HG03457 (cell line): ENCODE measurements at regions not wholly inside any gene's neighbourhood (a gene's known extent, or its start where the extent isn't known, plus 50 kb on each side); places are given as distances from the start of the nearest gene placed in this dataset.

Source experiments
- ATAC-seq: cut with Tn5 transposase; IDR thresholded peaks from one replicate; pipeline ENCODE4 v1.9.1; 2021; ENCODE audit warnings: moderate number of reproducible peaks; ENCODE audit not compliant: unreplicated experiment

DNA sequence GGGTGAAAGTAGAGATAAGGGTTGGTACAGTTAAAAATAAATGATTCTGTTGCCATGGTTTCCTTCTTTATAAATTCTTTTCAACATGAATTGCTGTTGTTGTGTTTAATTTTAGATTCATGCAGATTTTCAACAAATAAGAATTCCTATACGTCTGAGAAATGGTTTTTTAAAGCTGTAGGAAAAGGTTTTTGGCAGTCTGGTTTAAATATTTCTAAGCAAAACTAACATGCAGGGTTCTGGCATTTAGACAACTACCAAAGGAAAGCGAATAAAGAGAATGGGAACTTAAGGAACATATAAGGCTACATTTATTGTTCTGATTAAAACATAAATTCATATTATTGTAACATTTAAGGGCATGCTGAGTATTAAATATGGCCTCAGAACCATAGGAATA lies 203.0 kb upstream of the MIR17HG start:
- no peak for ATAC-seq

DNA sequence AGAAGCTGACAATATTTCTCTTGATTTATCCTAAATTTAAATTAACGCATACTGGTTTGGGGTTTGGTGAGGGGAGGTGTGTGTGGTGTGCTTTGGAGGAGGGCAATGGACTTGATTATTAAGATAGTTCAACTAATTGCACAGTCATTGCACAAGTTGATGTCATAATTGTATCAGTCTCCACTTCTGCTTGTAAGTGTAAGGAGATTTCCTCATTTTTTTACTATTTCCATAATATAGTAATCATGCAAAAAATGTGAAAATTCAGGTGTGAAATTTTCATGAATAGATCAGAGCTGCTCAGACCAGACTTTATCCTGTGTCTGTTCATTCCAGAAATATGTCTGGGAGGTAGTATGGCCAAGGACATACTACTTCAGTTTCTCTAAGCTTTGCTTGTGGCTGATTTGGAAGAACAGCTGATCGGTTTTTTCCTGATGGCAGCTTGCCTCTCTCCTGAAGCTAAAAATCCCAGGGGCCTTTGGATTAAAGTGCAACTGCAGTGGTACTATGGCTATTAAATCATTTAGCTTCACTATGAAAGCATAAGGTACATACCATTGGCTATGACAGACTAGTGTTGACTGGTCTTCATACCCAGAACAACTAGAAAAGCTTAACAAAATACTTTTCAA lies 201.8 kb upstream of the MIR17HG start:
- ATAC-seq = no peak

DNA sequence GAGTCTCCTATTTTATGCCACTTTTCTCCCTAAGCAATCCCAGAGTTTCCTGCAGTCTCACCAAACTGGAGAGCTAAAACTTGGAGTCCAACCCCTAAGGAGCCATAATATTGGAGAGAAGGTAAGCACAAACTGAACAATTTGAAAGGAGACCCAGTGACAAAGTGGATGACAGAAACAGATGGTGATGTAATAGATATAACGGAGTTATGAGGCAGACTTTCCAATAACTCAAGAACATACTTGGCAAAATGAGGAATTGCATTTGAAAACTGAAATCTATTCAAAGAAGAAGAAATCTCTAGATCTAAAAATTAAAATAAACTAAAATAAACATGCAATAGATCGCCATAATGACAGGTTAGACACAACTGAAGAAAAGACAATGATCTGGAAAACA lies 200.9 kb upstream of the MIR17HG start:
- ATAC-seq = no peak

- ATAC-seq = no peak
These were observed 199.4 kb upstream of the MIR17HG start for GRCh38 chr13:91148098-91148497.

DNA sequence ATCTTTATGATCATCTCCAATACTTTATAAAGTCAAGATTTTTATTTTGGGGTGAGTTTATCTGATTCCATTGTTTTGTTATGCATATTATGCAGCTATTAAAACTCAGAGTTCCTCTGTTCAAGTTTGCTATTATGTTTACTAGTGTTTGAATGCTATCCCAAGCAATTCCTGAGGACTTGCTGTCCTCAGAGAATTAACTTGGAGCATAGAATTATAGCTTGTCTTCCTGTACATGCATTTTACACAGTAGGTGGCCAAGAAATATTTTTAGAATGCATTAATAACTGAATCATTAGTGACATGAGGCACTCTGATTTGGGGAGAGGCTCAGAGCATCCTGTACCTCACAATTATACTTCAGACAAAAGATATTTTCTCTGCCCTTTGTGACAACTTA lies 195.6 kb upstream of the MIR17HG start:
- no peak for ATAC-seq

DNA sequence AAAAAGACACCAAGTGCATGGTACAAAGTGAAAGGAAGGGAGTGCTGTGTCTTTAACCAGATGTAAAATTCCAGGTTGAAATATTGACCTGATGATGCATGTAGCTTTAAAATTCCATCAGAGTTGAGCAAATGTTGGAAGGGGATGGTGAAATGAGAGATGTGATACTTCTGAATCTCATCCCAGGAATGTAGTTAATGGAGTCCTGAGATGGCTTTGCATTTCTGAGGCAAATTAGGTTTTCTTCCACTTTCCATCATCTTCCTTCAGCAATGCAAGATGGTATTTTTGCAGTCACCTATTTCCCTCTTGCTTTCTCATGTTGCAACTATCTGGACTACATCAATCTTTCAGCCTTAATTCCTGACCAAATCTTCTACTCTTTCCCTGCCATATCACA lies 194.1 kb upstream of the MIR17HG start:
- no peak for ATAC-seq

DNA sequence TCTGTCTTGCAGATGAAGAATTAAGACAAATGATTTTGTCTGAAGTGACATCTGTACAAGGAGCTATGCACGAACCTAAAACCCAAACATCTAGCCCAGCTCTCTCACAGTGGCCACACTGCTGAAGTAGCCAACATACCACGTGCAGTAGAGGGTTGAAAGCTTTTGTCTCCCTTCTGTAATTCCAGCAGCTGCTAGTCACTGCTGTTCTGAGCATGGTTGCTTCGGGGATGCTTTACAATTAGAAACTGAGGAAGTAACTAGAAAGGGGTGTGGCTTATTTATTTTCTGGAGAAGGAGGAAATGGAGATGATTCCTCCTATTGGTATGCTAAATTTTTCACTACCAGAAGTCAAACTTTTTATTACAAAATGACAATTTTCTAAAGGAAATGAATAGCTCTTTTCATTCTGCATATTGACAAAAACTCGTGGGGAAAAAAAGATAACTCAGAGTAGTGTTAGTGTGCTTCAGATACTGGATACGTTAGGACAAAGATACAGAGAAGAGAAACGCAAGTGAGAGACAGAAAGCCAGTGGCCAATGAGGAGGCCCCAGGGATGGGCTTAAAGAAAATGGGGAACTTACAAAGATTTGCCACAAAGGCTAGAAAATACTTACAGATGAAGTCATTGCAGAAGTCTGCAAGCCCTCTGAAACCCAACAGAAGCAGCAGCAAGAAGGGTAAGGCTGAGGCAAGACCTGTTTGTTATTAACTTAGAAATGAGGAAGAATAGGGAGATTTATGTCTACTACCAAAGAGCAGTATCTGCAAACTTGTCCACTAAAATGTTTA lies 192.7 kb upstream of the MIR17HG start:
- peak; percentile 85 for ATAC-seq

DNA sequence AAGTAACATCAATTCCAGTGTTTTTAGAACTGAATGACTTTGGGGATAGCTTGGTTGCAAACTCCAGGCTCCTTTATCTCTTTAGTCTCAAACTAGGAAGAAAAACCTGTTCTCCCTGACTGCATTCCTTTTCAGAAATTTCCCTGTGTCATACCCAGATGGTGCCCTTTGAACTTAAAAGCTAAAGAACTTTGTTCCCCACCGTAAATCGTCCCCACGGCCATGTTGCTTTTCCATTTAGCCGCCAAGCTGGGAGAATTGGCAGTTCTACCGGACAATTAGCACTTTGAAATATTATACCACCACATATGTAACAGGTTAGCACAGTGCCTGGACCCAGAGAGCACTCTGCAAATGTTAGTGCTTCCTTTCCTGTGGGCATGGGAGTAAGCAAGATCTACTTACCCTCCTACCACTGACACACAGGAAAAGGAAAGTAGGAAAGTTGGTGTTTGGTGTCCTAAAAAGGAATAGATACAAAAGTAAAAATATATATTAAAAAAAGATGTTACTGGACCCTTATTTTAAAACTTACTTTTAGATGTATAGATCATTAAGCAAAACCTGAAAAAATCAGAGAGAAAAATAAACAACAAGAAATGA lies 191.9 kb upstream of the MIR17HG start:
- no peak for ATAC-seq

DNA sequence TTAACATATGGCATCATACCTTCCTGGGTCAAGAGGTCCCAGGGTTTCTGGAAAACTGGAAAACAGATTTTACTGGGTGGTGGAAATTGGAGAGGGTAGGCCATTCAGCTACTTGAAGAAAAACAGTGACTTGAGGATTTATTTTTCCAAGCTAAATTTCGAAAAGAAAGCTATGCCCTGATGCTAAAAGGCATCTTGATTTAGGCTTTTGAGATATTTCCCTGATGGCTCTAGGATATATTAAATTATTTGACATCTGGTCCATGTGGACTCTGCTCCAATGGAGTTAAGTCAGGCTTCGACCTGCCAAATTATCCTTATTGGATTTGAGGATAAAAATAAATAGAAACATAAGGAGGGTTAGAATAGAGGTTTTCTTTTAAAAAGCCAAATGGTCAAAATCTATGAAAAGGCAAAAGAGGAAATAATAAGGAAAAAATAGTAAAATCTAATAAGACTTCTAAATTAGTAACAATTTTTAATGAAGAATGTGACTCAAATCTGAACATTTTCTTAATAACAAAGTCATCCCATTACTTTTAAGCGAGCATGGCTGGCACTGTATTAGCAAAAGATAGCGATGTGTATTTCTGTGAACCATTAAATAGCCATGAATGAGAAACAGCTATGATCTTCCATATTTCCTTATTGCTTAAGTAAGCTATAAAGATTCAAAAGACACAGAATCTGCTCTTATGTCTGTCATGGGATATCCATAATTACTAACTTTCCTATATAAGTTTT lies 190.0 kb upstream of the MIR17HG start:
- no peak for ATAC-seq

- no peak for ATAC-seq
These were observed 189.5 kb upstream of the MIR17HG start for GRCh38 chr13:91158017-91158395.

DNA sequence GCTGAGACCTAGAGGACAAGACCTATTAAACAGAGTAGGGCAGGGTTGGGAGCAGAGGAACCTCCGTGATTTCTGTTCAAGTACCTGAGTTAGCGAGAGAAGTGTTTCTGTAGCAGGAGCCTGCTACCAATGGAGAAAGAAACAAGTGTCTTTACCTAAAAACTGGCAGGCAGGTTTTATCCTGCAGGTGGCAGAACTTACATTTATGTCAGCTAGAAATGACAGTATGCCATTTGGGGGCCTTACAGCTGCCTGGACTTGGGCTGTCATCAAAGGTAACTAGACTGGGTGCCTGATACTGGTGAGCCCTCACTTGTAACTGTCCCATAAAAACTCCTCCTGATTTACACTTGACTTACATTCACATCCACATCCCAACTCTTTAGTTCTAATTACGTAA lies 185.3 kb upstream of the MIR17HG start:
- ATAC-seq = no peak

- no peak for ATAC-seq
These were observed 184.9 kb upstream of the MIR17HG start for GRCh38 chr13:91162589-91162988.

DNA sequence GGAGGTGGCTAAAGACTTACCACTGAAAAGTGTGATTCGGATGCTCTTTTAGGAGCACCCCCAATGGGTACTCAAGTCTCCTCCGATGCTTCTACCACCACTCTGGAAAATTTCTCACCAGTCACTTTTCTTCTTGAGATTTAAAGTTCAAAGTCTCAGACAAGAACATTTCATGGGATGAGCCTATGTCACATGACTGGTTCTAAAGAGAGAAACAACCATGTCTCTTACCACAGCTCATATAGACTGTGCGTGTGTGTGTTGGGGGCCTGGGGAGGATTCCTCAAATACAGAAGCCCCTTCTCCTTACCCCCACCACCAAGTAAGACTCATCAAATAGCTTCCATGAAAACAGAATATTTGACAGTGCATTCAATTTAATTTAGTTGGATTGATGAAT lies 181.7 kb upstream of the MIR17HG start:
- ATAC-seq = no peak

- no peak for ATAC-seq
These were observed 180.6 kb upstream of the MIR17HG start for GRCh38 chr13:91166714-91167511.

DNA sequence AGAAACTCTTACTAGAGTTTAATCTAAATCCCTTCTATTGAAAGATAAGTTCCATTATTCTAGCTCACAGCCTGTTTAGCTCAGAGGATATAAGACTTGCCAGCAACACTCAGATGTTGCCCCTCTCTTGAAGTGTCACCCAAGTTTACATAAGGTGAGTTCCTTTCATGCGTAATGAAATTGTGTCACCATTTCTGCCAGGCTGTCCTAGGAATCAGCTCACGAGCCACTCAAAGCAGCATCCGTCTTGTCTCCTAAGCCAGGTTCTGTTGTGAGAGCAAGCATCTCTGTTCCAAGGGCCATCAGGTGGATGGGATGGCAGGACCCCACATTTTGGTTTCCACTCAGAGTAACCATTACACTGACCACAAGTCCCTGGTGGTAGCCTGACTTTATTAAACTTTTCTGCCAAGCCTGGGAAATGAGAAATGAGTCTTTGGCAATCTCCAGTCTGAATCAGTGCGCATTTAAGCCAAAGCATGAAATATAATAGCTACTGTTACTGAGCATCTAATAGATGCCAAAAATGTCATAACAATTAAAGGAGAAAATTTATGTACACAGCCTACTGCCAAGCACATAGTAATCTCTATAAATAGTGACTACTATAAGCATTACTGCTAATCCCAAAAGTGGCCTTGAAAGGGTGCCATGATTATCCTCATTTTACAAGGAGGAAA lies 179.6 kb upstream of the MIR17HG start:
- no peak for ATAC-seq

DNA sequence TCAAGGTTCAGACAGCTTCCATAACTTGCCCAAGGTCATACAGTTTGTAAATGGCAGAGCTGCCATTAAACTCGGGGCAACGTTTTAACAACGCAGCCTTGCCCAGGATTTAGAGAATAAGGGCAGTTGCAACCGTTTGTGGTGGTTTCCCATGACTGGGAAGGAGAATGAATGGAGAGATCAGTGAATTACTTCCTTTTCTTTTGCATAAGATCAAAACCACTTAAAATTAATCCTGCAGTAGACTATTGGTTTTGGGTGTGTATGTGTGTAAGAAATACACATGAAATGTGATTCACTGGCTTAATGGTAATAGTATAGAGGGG lies 179.1 kb upstream of the MIR17HG start:
- no peak for ATAC-seq

- no peak for ATAC-seq
These were observed 178.0 kb upstream of the MIR17HG start for GRCh38 chr13:91169321-91170050.

DNA sequence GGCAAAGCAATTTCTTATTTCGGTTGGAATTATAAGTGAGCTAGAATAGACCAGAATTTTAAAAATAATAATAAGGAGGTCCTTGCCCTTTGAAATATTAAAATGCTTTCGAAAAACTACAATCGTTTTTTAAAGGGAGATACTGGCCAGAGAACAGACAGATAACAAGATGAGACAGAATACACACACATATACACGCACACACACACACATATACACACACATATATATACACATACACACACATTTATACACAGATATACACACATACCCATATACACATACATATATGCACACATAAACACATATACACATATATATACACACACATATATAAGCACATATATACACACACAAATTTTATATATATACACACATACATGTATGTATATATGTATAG lies 175.3 kb upstream of the MIR17HG start:
- ATAC-seq = no peak

DNA sequence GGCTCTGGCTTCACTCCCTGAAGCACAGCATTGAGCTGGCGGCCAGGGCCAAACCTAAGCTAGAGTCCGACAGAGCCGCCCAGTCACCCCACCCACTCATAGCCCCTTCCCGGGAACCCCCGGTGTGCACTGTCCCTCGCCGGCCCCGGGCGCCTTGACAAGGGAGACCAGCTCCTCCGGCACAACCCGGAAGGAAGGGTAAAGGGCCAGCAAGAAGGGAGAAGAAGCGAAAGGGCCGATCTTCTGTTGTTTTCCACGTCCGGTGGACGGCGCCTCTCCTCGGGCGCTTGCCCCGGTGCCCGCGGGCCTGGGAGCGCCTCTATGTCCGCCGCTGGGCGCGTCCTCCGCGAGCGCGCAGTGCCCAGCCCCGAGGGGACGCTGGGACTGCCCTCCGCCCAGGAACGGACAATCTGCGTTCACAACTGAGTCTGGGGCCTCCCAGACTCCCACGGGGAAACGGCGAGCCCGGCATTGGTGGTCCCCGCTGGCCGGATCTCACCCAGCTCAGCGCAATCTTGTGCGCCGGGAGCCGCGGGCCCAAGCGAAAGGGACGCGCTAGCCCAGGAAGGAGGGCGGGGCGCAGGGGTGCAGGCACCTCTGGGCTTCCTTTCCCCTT lies 172.5 kb upstream of the MIR17HG start:
- ATAC-seq = no peak
